22Rv1 (cell line): ENCODE measurements at regions not wholly inside any gene's neighbourhood (a gene's known extent, or its start where the extent isn't known, plus 50 kb on each side); places are given as distances from the start of the nearest gene placed in this dataset.

Experiments used
- H3K27ac ChIP-seq: fragments of 450-650 bp; 2 replicates; pipeline ENCODE4 v1.5.1; 2017
- ZFX ChIP-seq: fragments of 450-650 bp; IDR thresholded peaks from 2 replicates; pipeline ENCODE4 v1.6.1; 2017; ENCODE audit warnings: antibody characterized with exemption, borderline replicate concordance
- TF ChIP-seq, protein P1 (sequence below): fragments of 450-650 bp; IDR thresholded peaks from 2 replicates; pipeline ENCODE4 v1.5.1; 2017; ENCODE audit warnings: mild to moderate bottlenecking

DNA sequence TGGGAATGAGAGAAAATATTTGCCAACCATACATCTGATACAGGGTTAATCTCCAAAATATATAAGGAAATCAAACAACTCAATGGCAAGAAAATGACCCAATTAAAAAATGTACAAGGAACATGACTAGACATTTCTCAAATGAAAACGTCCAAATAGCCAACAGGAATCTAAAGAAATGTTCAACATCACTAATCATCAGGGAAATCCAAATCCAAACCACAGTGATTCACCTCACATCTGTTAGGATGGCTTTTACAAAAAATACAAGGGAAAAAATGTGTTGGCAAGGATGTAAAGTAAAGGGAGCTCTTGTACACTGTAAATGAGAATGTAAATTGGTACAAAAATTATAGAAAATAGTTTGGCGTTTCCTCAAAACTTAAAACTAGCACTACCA is 54.7 kb upstream of the ZRANB2 start:
- TF ChIP-seq, protein P1, sequence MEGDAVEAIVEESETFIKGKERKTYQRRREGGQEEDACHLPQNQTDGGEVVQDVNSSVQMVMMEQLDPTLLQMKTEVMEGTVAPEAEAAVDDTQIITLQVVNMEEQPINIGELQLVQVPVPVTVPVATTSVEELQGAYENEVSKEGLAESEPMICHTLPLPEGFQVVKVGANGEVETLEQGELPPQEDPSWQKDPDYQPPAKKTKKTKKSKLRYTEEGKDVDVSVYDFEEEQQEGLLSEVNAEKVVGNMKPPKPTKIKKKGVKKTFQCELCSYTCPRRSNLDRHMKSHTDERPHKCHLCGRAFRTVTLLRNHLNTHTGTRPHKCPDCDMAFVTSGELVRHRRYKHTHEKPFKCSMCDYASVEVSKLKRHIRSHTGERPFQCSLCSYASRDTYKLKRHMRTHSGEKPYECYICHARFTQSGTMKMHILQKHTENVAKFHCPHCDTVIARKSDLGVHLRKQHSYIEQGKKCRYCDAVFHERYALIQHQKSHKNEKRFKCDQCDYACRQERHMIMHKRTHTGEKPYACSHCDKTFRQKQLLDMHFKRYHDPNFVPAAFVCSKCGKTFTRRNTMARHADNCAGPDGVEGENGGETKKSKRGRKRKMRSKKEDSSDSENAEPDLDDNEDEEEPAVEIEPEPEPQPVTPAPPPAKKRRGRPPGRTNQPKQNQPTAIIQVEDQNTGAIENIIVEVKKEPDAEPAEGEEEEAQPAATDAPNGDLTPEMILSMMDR: no peak
- TF ChIP-seq ZFX: no peak
- no peak overlapping the region for H3K27ac ChIP-seq
